OCI-LY3 (cell line): ENCODE measurements at regions not wholly inside any gene's neighbourhood (a gene's known extent, or its start where the extent isn't known, plus 50 kb on each side); places are given as distances from the start of the nearest gene placed in this dataset.

ENCODE experiments used
- H2AFZ ChIP-seq: fragments of 200-600, 300-600 bp; shearing (Covaris generic); 2 replicates; pipeline ENCODE4 v1.6.0; 2014; ENCODE audit warnings: antibody characterized with exemption, low read depth, low read length
- H3K27ac ChIP-seq: fragments of 200-600, 300-600 bp; sonication (generic); 2 replicates; pipeline ENCODE4 v1.5.1; 2014; ENCODE audit warnings: mild to moderate bottlenecking, low read length, moderate library complexity, mixed read lengths
- H3K27me3 ChIP-seq: fragments of 200-600, 300-600 bp; sonication (generic); 2 replicates; pipeline ENCODE4 v1.6.1; 2014; ENCODE audit warnings: low read depth, low read length, mixed read lengths
- H3K36me3 ChIP-seq: fragments of 200-600, 300-600 bp; sonication (generic); replicated peaks from 2 replicates; pipeline ENCODE3; 2014; ENCODE audit warnings: low read depth, low read length, mixed read lengths
- H3K4me1 ChIP-seq: fragments of 300-600, 200-600 bp; sonication (generic); 2 replicates; pipeline ENCODE4 v1.6.1; 2014; ENCODE audit warnings: low read length, mixed read lengths
- H3K4me2 ChIP-seq: fragments of 200-600, 300-600 bp; sonication (generic); 2 replicates; pipeline ENCODE4 v1.6.1; 2014; ENCODE audit warnings: low read length, mixed read lengths
- H3K4me3 ChIP-seq: fragments of 300-600, 200-600 bp; sonication (generic); 2 replicates; pipeline ENCODE4 v1.5.1; 2014; ENCODE audit warnings: antibody characterized with exemption, mild to moderate bottlenecking, low read length, moderate library complexity
- H3K79me2 ChIP-seq: fragments of 300-600, 200-600 bp; shearing (Covaris generic); 2 replicates; pipeline ENCODE4 v1.6.1; 2014; ENCODE audit warnings: mild to moderate bottlenecking, low read length, mixed read lengths
- H3K9ac ChIP-seq: fragments of 300-600, 200-600 bp; shearing (Covaris generic); 2 replicates; pipeline ENCODE4 v1.6.0; 2014; ENCODE audit warnings: mild to moderate bottlenecking, low read length, moderate library complexity
- H3K9me3 ChIP-seq: fragments of 200-600, 300-600 bp; shearing (Covaris generic); 2 replicates; pipeline ENCODE4 v1.6.1; 2014; ENCODE audit warnings: low read length, mixed read lengths; ENCODE audit not compliant: insufficient read depth
- H4K20me1 ChIP-seq: fragments of 200-600, 300-600 bp; sonication (generic); 2 replicates; pipeline ENCODE4 v1.6.1; 2016; ENCODE audit warnings: low read length, mixed read lengths; ENCODE audit not compliant: insufficient read depth
- CTCF ChIP-seq: fragments of 200-600, 300-600 bp; sonication (generic); IDR thresholded peaks from 2 replicates; pipeline ENCODE4 v1.5.1; 2014; ENCODE audit warnings: antibody characterized with exemption, low read length, low read depth
- EZH2phosphoT487 ChIP-seq: fragments of 200-600 bp; shearing (Covaris generic); IDR thresholded peaks from 2 replicates; pipeline ENCODE4 v1.6.1; 2018; ENCODE audit warnings: antibody characterized with exemption, mixed run types, low read depth

DNA sequence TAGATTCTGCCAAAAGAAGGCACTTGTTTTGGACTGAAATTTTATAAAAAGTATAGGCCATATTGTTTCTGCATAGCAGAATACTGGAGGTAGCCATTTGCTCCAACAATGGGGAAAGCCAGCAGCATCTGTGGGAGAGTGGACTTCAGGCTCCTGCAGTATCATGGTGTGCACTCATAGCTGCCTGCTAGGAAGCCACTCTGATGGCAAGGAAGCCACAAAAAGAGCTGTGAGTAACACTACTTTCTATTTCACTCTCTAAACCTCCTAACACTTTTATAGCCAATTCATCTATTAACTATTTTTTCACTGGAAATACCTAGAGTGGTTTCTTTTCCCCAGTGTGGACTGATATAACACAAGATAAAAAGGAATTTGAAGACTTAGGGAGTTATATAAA lies 144.4 kb upstream of the KCNJ3 start:
- Histone ChIP-seq H2AFZ (no peak overlapping the region), H3K4me2 (no peak overlapping the region), H3K27me3 (no peaks in the 10 kb centered on the region), H3K9me3 (no peaks in the 10 kb centered on the region), H3K9ac (no peak overlapping the region), H4K20me1 (no peaks in the 10 kb centered on the region), H3K79me2 (no peaks in the 10 kb centered on the region), H3K4me3 (no peak overlapping the region), H3K36me3 (no peaks in the 10 kb centered on the region), H3K4me1 (peaks cover 12% of the 10 kb centered on the region), H3K27ac (no peak overlapping the region)
- TF ChIP-seq CTCF = no peak
- no peak for TF ChIP-seq EZH2phosphoT487

GRCh38 chr2:154555710-154556109 lies 142.8 kb upstream of the KCNJ3 start:
- Histone ChIP-seq H3K9ac (no peak overlapping the region), H2AFZ (no peak overlapping the region), H3K36me3 (no peaks in the 10 kb centered on the region), H3K27me3 (no peaks in the 10 kb centered on the region), H4K20me1 (no peaks in the 10 kb centered on the region), H3K4me2 (0 out of 2 replicates have a peak overlapping the region, but pooled peaks have one; percentile 40), H3K4me1 (peaks cover 12% of the 10 kb centered on the region), H3K79me2 (no peaks in the 10 kb centered on the region), H3K27ac (no peak overlapping the region), H3K4me3 (no peak overlapping the region), H3K9me3 (no peaks in the 10 kb centered on the region)
- TF ChIP-seq CTCF = no peak
- TF ChIP-seq EZH2phosphoT487 = no peak

DNA sequence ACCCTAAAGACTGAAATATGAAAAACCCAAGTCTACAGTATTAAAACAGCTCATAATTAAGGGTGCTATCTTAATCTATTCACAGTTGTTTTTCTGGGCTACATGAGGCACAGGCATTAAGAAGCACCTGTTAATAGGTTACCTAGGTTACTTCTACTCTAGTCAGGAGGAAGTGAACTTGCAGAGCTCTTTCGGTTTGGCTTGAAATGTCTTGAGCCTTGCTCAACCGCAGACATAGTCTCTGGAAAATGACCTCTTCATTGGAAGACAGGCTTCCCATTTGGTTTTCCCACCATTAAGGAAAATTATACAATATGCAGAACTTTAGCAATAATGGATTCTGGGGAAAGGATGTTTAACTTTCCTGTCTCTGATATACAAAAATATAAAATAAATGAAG lies 142.3 kb upstream of the KCNJ3 start:
- H3K9me3 ChIP-seq = no peaks in the 10 kb centered on the region
- no peaks in the 10 kb centered on the region for H3K27me3 ChIP-seq
- H3K4me2 ChIP-seq = peak overlapping the region; percentile 40
- H3K79me2 ChIP-seq = no peaks in the 10 kb centered on the region
- H3K36me3 ChIP-seq = no peaks in the 10 kb centered on the region
- TF ChIP-seq CTCF (no peak), EZH2phosphoT487 (no peak)
- H4K20me1 ChIP-seq = no peaks in the 10 kb centered on the region
- no peak overlapping the region for H2AFZ ChIP-seq
- no peak overlapping the region for H3K27ac ChIP-seq
- H3K4me1 ChIP-seq = peaks cover 12% of the 10 kb centered on the region
- no peak overlapping the region for H3K4me3 ChIP-seq
- H3K9ac ChIP-seq = no peak overlapping the region

- H3K27ac ChIP-seq = no peak overlapping the region
- H3K36me3 ChIP-seq = no peaks in the 10 kb centered on the region
- no peaks in the 10 kb centered on the region for H3K27me3 ChIP-seq
- H2AFZ ChIP-seq = no peak overlapping the region
- peaks cover 12% of the 10 kb centered on the region for H3K4me1 ChIP-seq
- H3K9me3 ChIP-seq = no peaks in the 10 kb centered on the region
- TF ChIP-seq CTCF = no peak
- no peak for TF ChIP-seq EZH2phosphoT487
- H3K4me3 ChIP-seq = no peak overlapping the region
- H4K20me1 ChIP-seq = no peaks in the 10 kb centered on the region
- no peaks in the 10 kb centered on the region for H3K79me2 ChIP-seq
- no peak overlapping the region for H3K9ac ChIP-seq
- H3K4me2 ChIP-seq = peak overlapping the region; percentile 40
Observed at GRCh38 chr2:154556607-154557006, 141.9 kb upstream of the KCNJ3 start.
